Smooth muscle cell (in vitro differentiated cells): ENCODE measurements at regions not wholly inside any gene's neighbourhood (a gene's known extent, or its start where the extent isn't known, plus 50 kb on each side); places are given as distances from the start of the nearest gene placed in this dataset.
"Not testable (repeated sequence)": the region's sequence is repeated elsewhere in the genome, so short reads cannot be mapped to it uniquely, and the experiment has no call there.

Experiments
- DNase-seq: peaks from one replicate; lab custom pipeline; 2025; ENCODE audit not compliant: unreplicated experiment; lab: John Stamatoyannopoulos, UW
- H2AFZ ChIP-seq: fragments of 200-600 bp; sonication (generic); 2 replicates; pipeline ENCODE4 v1.6.0; 2016; ENCODE audit warnings: antibody characterized with exemption, low read depth, mild to moderate bottlenecking
- H3F3A ChIP-seq: fragments of 200-600 bp; sonication (generic); 2 replicates; pipeline ENCODE4 v1.6.0; 2017; ENCODE audit warnings: antibody characterized with exemption, low read depth
- H3K27ac ChIP-seq: fragments of 200-600 bp; sonication (generic); 2 replicates; pipeline ENCODE4 v1.5.1; 2016; ENCODE audit warnings: low read depth, mild to moderate bottlenecking
- H3K27me3 ChIP-seq: fragments of 200-600 bp; sonication (generic); 2 replicates; pipeline ENCODE4 v1.6.1; 2016; ENCODE audit warnings: low read depth, mild to moderate bottlenecking
- H3K36me3 ChIP-seq: fragments of 200-600 bp; sonication (generic); 2 replicates; pipeline ENCODE4 v1.5.1; 2016; ENCODE audit warnings: low read depth
- H3K4me1 ChIP-seq: fragments of 200-600 bp; sonication (generic); 2 replicates; pipeline ENCODE4 v1.5.1; 2016; ENCODE audit warnings: low read depth
- H3K4me2 ChIP-seq: fragments of 200-600 bp; sonication (generic); 2 replicates; pipeline ENCODE4 v1.6.0; 2016; ENCODE audit warnings: mild to moderate bottlenecking
- H3K4me3 ChIP-seq: fragments of 200-600 bp; sonication (generic); 2 replicates; pipeline ENCODE4 v1.5.1; 2016; ENCODE audit warnings: mild to moderate bottlenecking
- H3K79me2 ChIP-seq: fragments of 200-600 bp; sonication (generic); 2 replicates; pipeline ENCODE4 v1.6.0; 2016; ENCODE audit warnings: low read depth, mild to moderate bottlenecking
- H3K9ac ChIP-seq: fragments of 200-600 bp; sonication (generic); 2 replicates; pipeline ENCODE4 v1.6.0; 2016; ENCODE audit warnings: low read depth
- H3K9me3 ChIP-seq: fragments of 200-600 bp; sonication (generic); replicated peaks from 2 replicates; pipeline ENCODE4 v1.5.1; 2016; ENCODE audit warnings: low read depth
- H4K20me1 ChIP-seq: fragments of 200-600 bp; sonication (generic); 2 replicates; pipeline ENCODE4 v1.6.0; 2016; ENCODE audit warnings: low read depth
- CTCF ChIP-seq: fragments of 200-600 bp; sonication (generic); IDR thresholded peaks from 2 replicates; pipeline ENCODE4 v1.5.1; 2017; ENCODE audit warnings: borderline replicate concordance, mild to moderate bottlenecking, antibody characterized with exemption; ENCODE audit not compliant: insufficient read depth, poor library complexity, severe bottlenecking
- WGBS: methylation state at CpG from one replicate; pipeline ENCODE4 v1.1.7; 2016; ENCODE audit warnings: low lambda C conversion rate; 5-methylcytosine and 5-hydroxymethylcytosine counted together

GRCh38 chr15:81923561-81924350 is 122.1 kb downstream of the MEX3B start:
- H3K4me2 ChIP-seq, result no peak overlapping the region
- H3F3A ChIP-seq, result no peaks in the 10 kb centered on the region
- H3K9ac ChIP-seq, result no peak overlapping the region
- no peak for TF ChIP-seq CTCF
- no peaks in the 10 kb centered on the region for H3K36me3 ChIP-seq
- WGBS, result 93% methylated on average over 4 of the region's 4 CpGs
- no peak for DNase-seq
- H3K27me3 ChIP-seq, result no peaks in the 10 kb centered on the region
- peaks cover 5% of the 10 kb centered on the region for H3K9me3 ChIP-seq
- H4K20me1 ChIP-seq, result no peaks in the 10 kb centered on the region
- no peaks in the 10 kb centered on the region for H3K4me1 ChIP-seq
- H3K27ac ChIP-seq, result no peak overlapping the region
- no peaks in the 10 kb centered on the region for H3K79me2 ChIP-seq
- H3K4me3 ChIP-seq, result no peak overlapping the region
- no peak overlapping the region for H2AFZ ChIP-seq

GRCh38 chr15:81922143-81922542 is 123.7 kb downstream of the MEX3B start:
- TF ChIP-seq CTCF, result no peak
- no peaks in the 10 kb centered on the region for H3K79me2 ChIP-seq
- H3K4me2 ChIP-seq, result no peak overlapping the region
- no peaks in the 10 kb centered on the region for H4K20me1 ChIP-seq
- H3K27me3 ChIP-seq, result no peaks in the 10 kb centered on the region
- no peak overlapping the region for H3K9ac ChIP-seq
- no peaks in the 10 kb centered on the region for H3K36me3 ChIP-seq
- no peaks in the 10 kb centered on the region for H3F3A ChIP-seq
- no peak overlapping the region for H3K27ac ChIP-seq
- no peak for DNase-seq
- no peak overlapping the region for H2AFZ ChIP-seq
- H3K4me1 ChIP-seq, result no peaks in the 10 kb centered on the region
- H3K4me3 ChIP-seq, result no peak overlapping the region
- H3K9me3 ChIP-seq, result peaks cover 5% of the 10 kb centered on the region

- Histone ChIP-seq H3K4me2 (no peak overlapping the region), H3K4me3 (no peak overlapping the region), H3K9me3 (peaks cover 5% of the 10 kb centered on the region), H2AFZ (no peak overlapping the region), H3K4me1 (no peaks in the 10 kb centered on the region), H3F3A (no peaks in the 10 kb centered on the region), H3K27ac (no peak overlapping the region), H3K27me3 (no peaks in the 10 kb centered on the region), H4K20me1 (no peaks in the 10 kb centered on the region), H3K9ac (no peak overlapping the region), H3K36me3 (no peaks in the 10 kb centered on the region), H3K79me2 (no peaks in the 10 kb centered on the region)
- TF ChIP-seq CTCF, result no peak
- DNase-seq, result no peak
- 88% methylated on average over 1 of the region's 1 CpG for WGBS
Observed at GRCh38 chr15:81921163-81921562, 124.7 kb downstream of the MEX3B start.

- not testable (repeated sequence) for H3K4me3 ChIP-seq, H3K27me3 ChIP-seq, H3K9ac ChIP-seq, DNase-seq, H3K27ac ChIP-seq, H3F3A ChIP-seq, H3K36me3 ChIP-seq, H3K9me3 ChIP-seq, H3K4me2 ChIP-seq, H3K4me1 ChIP-seq, H3K79me2 ChIP-seq, H4K20me1 ChIP-seq, H2AFZ ChIP-seq
- 88% methylated on average over 1 of the region's 1 CpG for WGBS
Observed at GRCh38 chr15:81918767-81919166, 127.1 kb downstream of the MEX3B start.
